ENCODE measurements at regions not wholly inside any gene's neighbourhood (a gene's known extent, or its start where the extent isn't known, plus 50 kb on each side); places are given as distances from the start of the nearest gene placed in this dataset.

- TF ChIP-seq CTCF (conservative IDR thresholded peaks at IDR 0.05; ENCODE audit: low read length) (no peak), EZH2phosphoT487 (IDR thresholded peaks at IDR 0.05; ENCODE audit: borderline replicate concordance) (no peak)
Measured at GRCh38 chr5:144703776-144704175, 533.1 kb downstream of the KCTD16 start.
